Testis (tissue), 2 donors: ENCODE measurements at regions not wholly inside any gene's neighbourhood (a gene's known extent, or its start where the extent isn't known, plus 50 kb on each side); places are given as distances from the start of the nearest gene placed in this dataset.
A peak's percentile ranks its signal among the peaks of the same experiment; 100 is the strongest.
"Not testable (repeated sequence)": the region's sequence is repeated elsewhere in the genome, so short reads cannot be mapped to it uniquely, and the experiment has no call there.

Experiments
- DNase-seq: peaks from one replicate; pipeline ENCODE4 v3.0.0-alpha.2; 2019
- H3K27ac ChIP-seq, 2 donors: fragments of 200-600 bp; sonication (generic); one replicate each; pipeline ENCODE4 v1.5.1; 2019
- H3K27me3 ChIP-seq: fragments of 200-600 bp; sonication (generic); one replicate; pipeline ENCODE4 v1.5.1; 2019
- H3K36me3 ChIP-seq: fragments of 200-600 bp; sonication (generic); one replicate; pipeline ENCODE4 v1.5.1; 2017; ENCODE audit warnings: low read depth; ENCODE audit errors: missing control alignments
- H3K4me1 ChIP-seq: fragments of 200-600 bp; sonication (generic); one replicate; pipeline ENCODE4 v1.5.1; 2019
- H3K4me3 ChIP-seq, 2 donors: fragments of 200-600 bp; sonication (generic); one replicate each; pipeline ENCODE4 v1.5.1; 2017 to 2019
- H3K9me3 ChIP-seq: fragments of 200-600 bp; sonication (generic); one replicate; pipeline ENCODE4 v1.5.1; 2017
- CTCF ChIP-seq, 3 experiments: fragments of 450-650 bp in 2 of 3; fragments of 200-600 bp in 1 of 3; sonication (generic) in 1 of 3; IDR thresholded peaks; one replicate each; pipeline ENCODE4 v1.5.1; 2016 to 2019; ENCODE audit warnings: antibody characterized with exemption in 3 of 3, mild to moderate bottlenecking in 2 of 3, moderate library complexity in 1 of 3
- POLR2A ChIP-seq: fragments of 450-650 bp; IDR thresholded peaks from one replicate; pipeline ENCODE4 v1.6.1; 2017; ENCODE audit warnings: antibody characterized with exemption, mild to moderate bottlenecking, moderate library complexity
- WGBS, 2 donors: methylation state at CpG; one replicate each; pipeline ENCODE4 v1.1.5; 2018; 5-methylcytosine and 5-hydroxymethylcytosine counted together
- intact Hi-C: fragments of 100-400 bp; cut with DNase I; formaldehyde crosslinking; loops from one replicate; pipeline ENCODE4 v1.15.1; 2023; ENCODE audit warnings: low total_unique reads

GRCh38 chr18:22701795-22702194, 231.3 kb upstream of the RBBP8 start:
- DNase-seq: no peak
- intact Hi-C loops: no loop called here
- no peak overlapping the region for H3K27ac ChIP-seq
- no peak overlapping the region for H3K4me3 ChIP-seq
- TF ChIP-seq CTCF (IDR thresholded peaks at IDR 0.05): no peak
- TF ChIP-seq POLR2A: no peak
- H3K27me3 ChIP-seq: no peaks in the 10 kb centered on the region
- H3K4me1 ChIP-seq: no peaks in the 10 kb centered on the region
- 59 to 70% methylated on average over 4 of the region's 4 CpGs for WGBS, 2 donors
- no peaks in the 10 kb centered on the region for H3K36me3 ChIP-seq
- H3K9me3 ChIP-seq: no peaks in the 10 kb centered on the region

DNA sequence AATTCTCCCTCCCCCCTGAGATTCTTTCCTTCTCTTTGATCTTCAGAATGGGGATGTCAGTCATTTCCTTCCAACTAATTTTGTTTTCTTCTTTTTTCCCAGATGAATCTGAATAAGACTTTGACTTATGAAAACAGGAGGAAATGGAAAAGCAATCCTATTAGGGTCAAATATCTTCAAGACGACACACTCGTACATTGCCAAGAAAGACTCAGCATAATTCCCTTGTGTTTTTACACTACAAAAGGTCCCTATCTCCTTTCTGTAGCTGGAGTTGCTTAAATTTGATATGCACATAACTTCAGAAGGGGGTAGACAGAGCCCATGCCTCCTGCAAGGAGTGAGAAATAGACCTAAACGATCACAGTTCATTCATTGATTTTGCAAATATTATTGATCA, 230.3 kb upstream of the RBBP8 start:
- Histone ChIP-seq H3K36me3 (no peaks in the 10 kb centered on the region), H3K27me3 (no peaks in the 10 kb centered on the region), H3K27ac (no peak overlapping the region), H3K4me3 (no peak overlapping the region), H3K9me3 (no peaks in the 10 kb centered on the region), H3K4me1 (no peaks in the 10 kb centered on the region)
- 72 to 73% methylated on average over 3 of the region's 3 CpGs for WGBS, 2 donors
- TF ChIP-seq CTCF (IDR thresholded peaks at IDR 0.05) (no peak), POLR2A (no peak)
- DNase-seq: no peak
- intact Hi-C loops: no loop called here

- Histone ChIP-seq H3K27me3 (no peaks in the 10 kb centered on the region), H3K9me3 (no peaks in the 10 kb centered on the region), H3K4me3 (no peak overlapping the region), H3K36me3 (no peaks in the 10 kb centered on the region), H3K27ac (no peak overlapping the region), H3K4me1 (no peaks in the 10 kb centered on the region)
- intact Hi-C loops: no loop called here
- DNase-seq: peak; percentile 27
- WGBS, 2 donors: 53 to 58% methylated on average over 9 of the region's 9 CpGs
- TF ChIP-seq CTCF (IDR thresholded peaks at IDR 0.05) (peak; percentile 57 to 86 (median 71)), POLR2A (no peak)
These were observed 229.1 kb upstream of the RBBP8 start for GRCh38 chr18:22703883-22704585.

GRCh38 chr18:22704586-22704918, 228.6 kb upstream of the RBBP8 start:
- Histone ChIP-seq H3K36me3 (no peaks in the 10 kb centered on the region), H3K27me3 (no peaks in the 10 kb centered on the region), H3K4me3 (no peak overlapping the region), H3K27ac (no peak overlapping the region), H3K9me3 (no peaks in the 10 kb centered on the region), H3K4me1 (no peaks in the 10 kb centered on the region)
- intact Hi-C loops: no loop called here
- WGBS, 2 donors: 92 to 96% methylated on average over 1 of the region's 1 CpG
- TF ChIP-seq POLR2A (no peak), CTCF (IDR thresholded peaks at IDR 0.05) (no peak)
- DNase-seq: no peak

- H3K4me1 ChIP-seq: no peaks in the 10 kb centered on the region
- no peaks in the 10 kb centered on the region for H3K27me3 ChIP-seq
- H3K36me3 ChIP-seq: no peaks in the 10 kb centered on the region
- DNase-seq: no peak
- WGBS, 2 donors: 96 to 100% methylated on average over 1 of the region's 1 CpG
- TF ChIP-seq CTCF (IDR thresholded peaks at IDR 0.05) (no peak), POLR2A (no peak)
- H3K27ac ChIP-seq: no peak overlapping the region
- H3K4me3 ChIP-seq: no peak overlapping the region
- no peaks in the 10 kb centered on the region for H3K9me3 ChIP-seq
- intact Hi-C loops: no loop called here
These were observed 227.8 kb upstream of the RBBP8 start for GRCh38 chr18:22705328-22705727.

DNA sequence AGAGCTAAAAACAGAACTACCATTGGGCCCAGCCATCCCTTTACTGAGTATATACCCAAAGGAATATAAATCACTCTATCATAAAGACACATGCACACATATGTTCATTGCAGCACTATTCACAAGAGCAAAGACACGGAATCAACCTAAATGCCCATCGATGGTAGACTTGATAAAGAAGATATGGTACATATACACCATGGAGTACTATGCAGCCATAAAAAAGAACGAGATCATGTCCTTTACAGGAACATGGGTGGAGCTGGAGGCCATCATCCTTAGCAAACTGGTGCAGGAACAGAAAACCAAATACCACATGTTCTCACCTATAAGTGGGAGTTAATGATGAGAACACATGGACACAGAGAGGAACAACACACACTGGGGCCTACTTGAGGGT, 227.1 kb upstream of the RBBP8 start:
- WGBS, 2 donors: 92 to 96% methylated on average over 3 of the region's 3 CpGs
- H3K27ac ChIP-seq, H3K4me1 ChIP-seq, DNase-seq, H3K4me3 ChIP-seq, H3K36me3 ChIP-seq, intact Hi-C loops, H3K9me3 ChIP-seq, H3K27me3 ChIP-seq: not testable (repeated sequence)
